Vagina (tissue), 2 donors: ENCODE measurements at regions not wholly inside any gene's neighbourhood (a gene's known extent, or its start where the extent isn't known, plus 50 kb on each side); places are given as distances from the start of the nearest gene placed in this dataset.

Experiments used
- CTCF ChIP-seq, 3 experiments: fragments of 450-650 bp in 2 of 3; fragments of 200-600 bp in 1 of 3; sonication (generic) in 1 of 3; IDR thresholded peaks; one replicate each; pipeline ENCODE4 v1.5.1; 2017 to 2019; ENCODE audit warnings: antibody characterized with exemption in 3 of 3, mild to moderate bottlenecking in 2 of 3, moderate library complexity in 2 of 3
- POLR2A ChIP-seq, 2 donors: fragments of 450-650 bp; IDR thresholded peaks; one replicate each; pipeline ENCODE4 v1.6.1; 2017; ENCODE audit warnings: antibody characterized with exemption in 2 of 2, mild to moderate bottlenecking in 2 of 2, moderate library complexity in 2 of 2

- TF ChIP-seq POLR2A (IDR thresholded peaks at IDR 0.05) (no peak), CTCF (IDR thresholded peaks at IDR 0.05) (no peak)
Measured at GRCh38 chr3:65252266-65252665, 564.5 kb upstream of the ADAMTS9 start.
